AG08395 (cell line): ENCODE measurements at regions not wholly inside any gene's neighbourhood (a gene's known extent, or its start where the extent isn't known, plus 50 kb on each side); places are given as distances from the start of the nearest gene placed in this dataset.
"Not testable (repeated sequence)": the region's sequence is repeated elsewhere in the genome, so short reads cannot be mapped to it uniquely, and the experiment has no call there.

ENCODE experiments used
- DNase-seq: peaks from one replicate; pipeline ENCODE4 v3.0.0; 2012; ENCODE audit warnings: mixed read lengths, low spot score

DNA sequence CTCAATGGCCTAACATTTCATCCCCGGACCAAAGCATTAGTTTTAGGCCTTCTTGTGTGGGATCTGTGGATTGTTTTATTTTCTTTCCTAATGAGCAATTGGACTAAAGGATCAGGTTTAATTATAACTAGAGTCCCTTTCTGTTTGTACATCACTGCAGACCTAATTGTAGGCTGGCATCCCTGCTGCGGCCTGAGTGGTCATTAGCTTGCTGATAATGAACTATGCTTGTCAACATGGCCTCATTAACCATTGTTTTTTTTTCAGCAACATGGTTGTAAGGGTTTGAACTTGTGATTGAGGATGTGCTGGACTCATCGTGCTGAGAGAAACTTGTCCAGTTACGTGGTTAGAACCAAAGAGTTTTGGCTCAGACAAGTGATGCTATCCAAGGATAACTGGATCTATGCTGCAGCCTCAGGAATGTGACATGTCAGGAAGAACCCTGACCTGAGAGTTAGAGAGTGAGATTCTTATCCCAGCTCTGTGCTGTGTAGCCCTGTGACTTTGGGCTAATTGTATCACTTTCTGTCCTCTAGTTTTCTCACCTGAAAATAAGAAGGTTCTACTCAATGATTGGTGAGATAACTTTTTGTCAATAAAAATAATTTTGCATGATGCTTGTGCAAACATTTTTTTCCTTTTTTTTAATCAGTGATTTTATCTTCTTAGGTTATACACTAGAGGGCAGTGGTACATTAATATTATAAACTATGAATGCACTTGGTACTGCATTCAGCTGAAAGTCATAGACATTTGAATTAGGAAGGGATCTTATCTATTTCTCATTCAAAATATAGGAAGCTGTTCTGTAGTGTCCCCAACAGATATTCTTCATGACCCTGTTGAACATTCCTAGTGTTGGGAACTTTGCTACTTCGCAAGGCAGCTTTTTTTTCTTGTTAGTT is 140.9 kb downstream of the RNF144B start:
- peak; percentile 41 for DNase-seq

DNA sequence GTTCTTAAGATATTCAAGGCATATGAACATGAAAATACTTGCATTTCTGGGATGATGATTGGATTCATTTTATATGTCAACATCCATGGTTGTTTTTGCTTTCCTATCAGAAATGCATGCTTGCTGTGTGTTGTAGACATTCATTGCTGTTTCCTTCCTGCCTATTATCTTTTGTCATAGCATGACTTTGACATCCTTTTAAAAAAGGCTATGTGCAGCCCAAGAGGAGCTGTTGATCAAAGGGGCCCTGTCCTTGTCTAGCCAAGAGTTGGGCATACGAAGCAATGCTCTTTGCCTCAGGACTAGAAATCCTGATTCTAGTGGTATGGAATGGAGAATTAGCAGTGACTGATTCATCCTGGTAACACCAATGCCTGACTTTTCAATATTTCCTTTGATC is 143.1 kb downstream of the RNF144B start:
- no peak for DNase-seq

DNA sequence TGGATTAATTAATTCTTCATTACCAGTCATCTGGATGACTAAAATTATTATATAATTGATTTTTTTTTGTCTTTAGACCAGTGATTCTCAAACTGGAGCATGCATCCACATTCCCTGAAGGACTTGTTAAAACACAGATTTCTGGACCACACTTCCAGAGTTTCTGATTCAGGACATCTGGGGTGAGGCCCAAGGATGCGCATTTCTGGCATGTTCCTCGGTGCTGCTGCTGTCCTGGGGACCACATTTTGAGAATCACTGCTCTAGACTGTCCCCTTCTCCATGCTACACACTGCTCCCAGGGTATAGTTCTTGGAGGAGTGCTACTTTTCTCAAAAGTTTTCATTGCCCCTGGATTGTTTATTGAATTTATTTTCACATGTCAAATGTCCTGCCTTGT is 145.0 kb downstream of the RNF144B start:
- no peak for DNase-seq

GRCh38 chr6:18533793-18534192 is 146.6 kb downstream of the RNF144B start:
- no peak for DNase-seq

GRCh38 chr6:18536591-18537055 is 149.5 kb downstream of the RNF144B start:
- no peak for DNase-seq

GRCh38 chr6:18538315-18538714 is 151.2 kb downstream of the RNF144B start:
- DNase-seq: no peak

DNA sequence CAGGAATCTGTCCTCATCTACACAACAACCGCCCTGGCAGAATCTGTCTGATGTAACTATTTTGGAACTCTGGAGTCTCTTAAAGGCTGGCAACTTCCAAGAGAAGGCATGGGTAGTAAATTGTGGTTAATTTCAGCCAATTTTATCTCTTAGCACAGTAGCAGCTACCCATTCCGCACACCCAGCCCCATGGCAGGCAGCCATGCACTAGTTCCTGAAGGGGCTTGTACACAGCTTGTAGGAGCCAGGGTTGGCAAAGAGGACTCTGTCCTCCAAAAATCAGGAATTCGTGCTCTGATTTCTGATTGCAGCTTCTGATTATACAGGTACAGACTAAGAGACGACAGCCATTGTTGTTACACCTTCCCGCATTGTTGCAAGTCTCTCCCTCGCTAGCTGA is 155.9 kb downstream of the RNF144B start:
- no peak for DNase-seq

- not testable (repeated sequence) for DNase-seq
Observed at GRCh38 chr6:18545142-18545541, 158.0 kb downstream of the RNF144B start.

GRCh38 chr6:18545726-18546125 is 158.6 kb downstream of the RNF144B start:
- no peak for DNase-seq

DNA sequence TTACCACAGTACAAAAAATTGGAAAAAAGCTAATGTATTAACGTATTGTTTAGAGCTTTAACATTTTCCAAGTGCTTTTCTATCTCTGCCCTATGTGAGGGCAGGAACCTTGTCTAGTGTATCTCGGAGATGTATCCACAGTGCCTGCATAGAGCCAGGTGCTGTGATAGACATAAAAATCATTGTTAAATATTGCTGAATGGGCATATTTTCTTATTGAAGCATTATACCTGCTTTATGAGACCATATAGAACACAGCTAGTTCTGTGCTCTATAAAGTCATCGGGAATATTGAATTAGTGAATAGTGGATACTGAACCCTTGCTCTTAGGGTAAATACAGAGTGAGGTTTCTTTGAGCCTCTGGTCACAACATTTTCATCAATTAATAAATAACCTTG is 163.0 kb downstream of the RNF144B start:
- DNase-seq: no peak

GRCh38 chr6:18551228-18551627 is 164.1 kb downstream of the RNF144B start:
- peak; percentile 66 for DNase-seq

- no peak for DNase-seq
Observed at GRCh38 chr6:18555750-18556149, 168.6 kb downstream of the RNF144B start.

GRCh38 chr6:18561037-18561750 is 174.0 kb downstream of the RNF144B start:
- DNase-seq: no peak

GRCh38 chr6:18562726-18563125 is 175.6 kb downstream of the RNF144B start:
- no peak for DNase-seq

DNA sequence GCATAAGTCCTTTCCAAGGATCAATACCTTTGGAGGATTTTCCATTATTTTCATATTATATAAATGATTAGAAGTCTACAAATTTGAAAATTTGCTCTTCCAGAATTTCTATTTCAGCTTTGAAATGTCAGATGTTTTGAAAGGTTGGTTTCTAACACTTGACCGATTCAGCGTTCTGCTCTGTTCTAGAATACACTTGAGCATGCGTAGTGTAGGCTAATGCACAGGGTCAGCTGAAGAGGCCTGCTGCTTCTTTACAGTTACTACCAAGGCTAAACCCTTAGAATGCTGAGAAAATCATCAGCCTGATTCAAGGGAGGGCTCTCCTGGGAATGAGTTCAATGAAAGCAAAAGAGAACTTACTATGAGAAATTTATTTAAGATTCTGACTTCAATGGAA is 177.6 kb downstream of the RNF144B start:
- DNase-seq: no peak

DNA sequence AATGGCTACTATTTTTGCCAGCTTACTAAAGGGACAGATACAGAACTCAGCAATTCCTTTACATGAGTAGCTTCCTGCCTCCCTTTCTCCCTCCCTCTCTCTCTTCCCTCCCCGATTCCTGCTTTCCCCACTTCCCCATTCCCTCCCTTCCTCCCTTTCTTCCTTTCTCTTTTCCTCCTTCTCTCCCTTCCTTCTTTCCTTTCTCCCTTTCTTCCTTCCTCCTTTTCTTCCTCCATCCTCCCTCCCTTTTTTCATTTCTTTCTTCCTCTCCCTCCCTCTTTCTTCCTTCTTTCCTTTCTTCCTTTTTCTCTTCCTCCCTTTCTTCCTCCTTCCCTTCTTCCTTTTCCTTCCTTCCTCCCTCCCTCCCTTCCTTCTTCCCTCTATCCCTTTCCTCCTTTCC is 178.1 kb downstream of the RNF144B start:
- DNase-seq: no peak

GRCh38 chr6:18567380-18567779 is 180.2 kb downstream of the RNF144B start:
- no peak for DNase-seq

- DNase-seq: no peak
Observed at GRCh38 chr6:18577491-18577890, 190.3 kb downstream of the RNF144B start.

DNA sequence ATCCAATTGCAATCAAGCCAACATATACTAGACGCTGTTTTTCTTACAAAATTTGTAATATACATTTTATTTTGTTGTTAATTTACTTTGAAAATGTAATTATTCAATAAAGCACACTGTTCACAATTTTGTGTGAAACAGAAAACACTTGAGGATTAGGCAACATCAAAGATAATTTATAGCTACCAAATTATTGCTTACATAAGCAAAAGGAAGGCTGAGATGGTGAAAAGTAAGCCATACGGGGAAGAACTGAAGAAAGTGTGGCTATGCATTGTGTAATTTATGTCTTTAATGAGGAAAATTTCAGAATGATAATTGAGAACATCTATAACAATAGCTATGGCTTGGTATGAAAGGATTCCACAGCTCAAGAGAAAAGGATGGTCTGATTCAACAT is 192.0 kb downstream of the RNF144B start:
- no peak for DNase-seq

GRCh38 chr6:18579869-18580268 is 192.7 kb downstream of the RNF144B start:
- DNase-seq: no peak

- no peak for DNase-seq
Observed at GRCh38 chr6:18584372-18584771, 197.2 kb downstream of the RNF144B start.

DNA sequence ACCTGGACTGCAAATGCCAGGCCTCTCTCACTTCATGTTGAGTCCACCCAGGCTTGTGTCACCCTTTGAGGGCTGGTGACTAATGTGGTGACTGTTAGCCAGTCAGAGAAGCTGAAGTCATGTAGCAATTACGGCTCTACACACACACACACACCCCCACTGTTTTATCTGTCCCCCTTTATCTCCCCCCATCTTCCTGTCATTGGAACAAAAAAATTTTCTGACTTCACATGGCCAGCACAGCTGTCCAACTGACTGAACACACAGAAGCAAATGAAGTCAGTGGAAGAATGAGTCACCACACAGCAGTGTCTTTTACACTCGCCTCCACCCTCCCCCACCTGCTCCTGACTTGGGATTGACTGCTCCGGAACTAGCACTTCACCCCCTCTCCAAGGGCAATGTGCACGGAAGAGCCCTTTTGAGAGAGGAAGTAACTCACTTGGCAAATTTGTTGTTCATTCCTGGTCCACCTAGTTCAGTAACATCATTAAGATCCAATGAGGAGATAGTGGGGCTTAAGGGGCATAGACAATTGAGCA is 198.0 kb downstream of the RNF144B start:
- peak; percentile 74 for DNase-seq

GRCh38 chr6:18586133-18586532 is 199.0 kb downstream of the RNF144B start:
- no peak for DNase-seq
